Endodermal cell (in vitro differentiated cells): ENCODE measurements at regions not wholly inside any gene's neighbourhood (a gene's known extent, or its start where the extent isn't known, plus 50 kb on each side); places are given as distances from the start of the nearest gene placed in this dataset.

ENCODE experiments used
- DNase-seq: peaks from one replicate; pipeline ENCODE4 v3.0.0-alpha.2; 2017
- H3K27ac ChIP-seq: 2 replicates; pipeline ENCODE4 v1.5.1; 2013; ENCODE audit warnings: mild to moderate bottlenecking, low read depth, low read length, moderate library complexity
- H3K27me3 ChIP-seq: 2 replicates; pipeline ENCODE4 v1.6.1; 2013; ENCODE audit warnings: mild to moderate bottlenecking, low read length, moderate library complexity; ENCODE audit not compliant: insufficient read depth, control insufficient read depth, poor library complexity, severe bottlenecking
- H3K36me3 ChIP-seq: 2 replicates; pipeline ENCODE4 v1.7.0; 2013; ENCODE audit warnings: mild to moderate bottlenecking, low read length, moderate library complexity; ENCODE audit not compliant: control insufficient read depth, insufficient read depth
- H3K4me1 ChIP-seq: one replicate; pipeline ENCODE4 v1.7.0; 2013; ENCODE audit warnings: low read length; ENCODE audit not compliant: control insufficient read depth, insufficient read depth
- H3K4me3 ChIP-seq: 2 replicates; pipeline ENCODE4 v1.5.1; 2013; ENCODE audit warnings: mild to moderate bottlenecking, low read length, moderate library complexity
- H3K9ac ChIP-seq: 2 replicates; pipeline ENCODE4 v1.6.1; 2013; ENCODE audit warnings: mild to moderate bottlenecking, low read length, moderate library complexity; ENCODE audit not compliant: poor library complexity, severe bottlenecking; ENCODE audit errors: extremely low read depth
- H3K9me3 ChIP-seq: 2 replicates; pipeline ENCODE4 v1.6.1; 2013; ENCODE audit warnings: mild to moderate bottlenecking, low read length, moderate library complexity; ENCODE audit not compliant: control insufficient read depth
- H3K27ac Mint-ChIP-seq: 2 replicates; pipeline ENCODE4 v1.8.0; 2020; ENCODE audit warnings: mixed read lengths
- H3K27me3 Mint-ChIP-seq: 2 replicates; pipeline ENCODE4 v1.8.0; 2021; ENCODE audit warnings: mild to moderate bottlenecking, mixed read lengths; ENCODE audit not compliant: insufficient read depth
- H3K36me3 Mint-ChIP-seq: 2 replicates; pipeline ENCODE4 v1.8.0; 2020; ENCODE audit warnings: low read depth, mixed read lengths
- H3K4me1 Mint-ChIP-seq: 2 replicates; pipeline ENCODE4 v1.8.0; 2020; ENCODE audit warnings: mixed read lengths
- H3K4me3 Mint-ChIP-seq: 2 replicates; pipeline ENCODE4 v1.8.0; 2020; ENCODE audit warnings: mild to moderate bottlenecking, moderate library complexity, mixed read lengths
- H3K9me3 Mint-ChIP-seq: 2 replicates; pipeline ENCODE4 v1.8.0; 2020; ENCODE audit warnings: mild to moderate bottlenecking, mixed read lengths
- WGBS, 2 experiments: methylation state at CpG; one replicate each; pipeline versions ENCODE4 v1.1.5 to v1.1.7; 2013; ENCODE audit warnings: missing lambda C conversion rate in 2 of 2, mixed read lengths in 1 of 2; ENCODE audit not compliant: insufficient coverage in 1 of 2, insufficient read length in 1 of 2; 5-methylcytosine and 5-hydroxymethylcytosine counted together
- TF ChIP-seq, protein P1 (sequence below): fragments of 200-600 bp; sonication (generic); conservative IDR thresholded peaks from 2 replicates; pipeline ENCODE4 v1.5.0; 2021; ENCODE audit warnings: antibody characterized with exemption, mild to moderate bottlenecking

DNA sequence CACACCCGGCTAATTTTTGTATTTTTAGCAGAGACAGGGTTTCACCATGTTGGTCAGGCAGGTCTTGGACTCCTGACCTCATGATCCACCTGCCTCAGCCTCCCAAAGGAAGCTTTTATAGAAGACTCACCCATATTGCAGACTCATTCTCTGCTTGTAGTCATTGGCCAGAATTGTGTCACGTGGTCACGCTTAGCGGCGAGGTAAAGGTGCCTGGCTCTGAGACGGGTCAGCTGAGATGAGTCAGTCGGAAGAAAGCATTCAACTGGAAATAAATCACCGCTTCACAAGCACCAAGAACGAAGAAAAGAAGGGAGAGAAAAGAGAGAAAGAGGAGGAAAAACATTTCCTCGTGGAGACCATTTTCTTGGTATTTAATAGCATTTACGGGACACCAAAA, 218.8 kb upstream of the NOCT start:
- H3K27ac Mint-ChIP-seq: no peak overlapping the region

DNA sequence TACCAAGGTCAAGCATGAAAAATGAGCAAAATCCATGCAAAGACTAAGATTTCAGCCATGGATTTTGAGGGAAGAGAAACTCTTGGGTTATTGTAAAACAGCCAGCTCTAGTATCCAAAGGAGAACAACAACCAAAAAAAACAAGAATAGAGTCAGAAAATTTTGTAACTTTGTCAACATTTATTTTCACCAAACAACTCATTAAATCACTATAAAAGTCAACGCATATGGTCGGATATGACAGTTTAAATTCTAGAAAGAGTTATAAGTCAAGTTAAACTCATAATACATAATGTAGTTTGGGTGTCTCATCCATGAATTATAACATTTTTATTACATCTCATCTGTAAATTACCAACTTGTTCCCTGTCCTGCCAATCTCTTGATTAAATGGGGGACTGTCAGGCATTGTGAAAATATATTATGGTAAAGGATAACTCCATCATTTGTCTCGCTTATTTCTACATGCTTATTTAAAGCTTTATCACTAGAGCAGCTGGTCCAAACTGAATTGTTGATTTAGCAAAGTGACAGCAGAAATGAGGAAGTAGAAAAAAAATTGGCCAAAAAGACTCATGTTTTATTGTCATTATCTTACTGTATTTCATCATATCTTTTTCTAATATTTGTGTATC, 224.8 kb upstream of the NOCT start:
- 100% methylated on average over 2 of the region's 3 CpGs; no CpG with 5 or more reads in 1 of the 2 experiments for WGBS, 2 experiments
- H3K4me3 Mint-ChIP-seq: no peak overlapping the region

More for the DNA sequence above, 218.8 kb upstream of the NOCT start:
- Histone ChIP-seq H3K27me3 (no peaks in the 10 kb centered on the region), H3K36me3 (no peaks in the 10 kb centered on the region), H3K27ac (no peak overlapping the region), H3K9ac (no peak overlapping the region), H3K9me3 (no peaks in the 10 kb centered on the region), H3K4me3 (no peak overlapping the region), H3K4me1 (no peaks in the 10 kb centered on the region)
- DNase-seq: no peak
- 95% methylated on average over 11 of the region's 11 CpGs for WGBS, 2 experiments
- Mint-ChIP-seq H3K4me3 (no peak overlapping the region), H3K27me3 (peaks cover 2% of the 10 kb centered on the region), H3K9me3 (no peaks in the 10 kb centered on the region), H3K36me3 (no peaks in the 10 kb centered on the region), H3K4me1 (no peaks in the 10 kb centered on the region)
- TF ChIP-seq, protein P1, sequence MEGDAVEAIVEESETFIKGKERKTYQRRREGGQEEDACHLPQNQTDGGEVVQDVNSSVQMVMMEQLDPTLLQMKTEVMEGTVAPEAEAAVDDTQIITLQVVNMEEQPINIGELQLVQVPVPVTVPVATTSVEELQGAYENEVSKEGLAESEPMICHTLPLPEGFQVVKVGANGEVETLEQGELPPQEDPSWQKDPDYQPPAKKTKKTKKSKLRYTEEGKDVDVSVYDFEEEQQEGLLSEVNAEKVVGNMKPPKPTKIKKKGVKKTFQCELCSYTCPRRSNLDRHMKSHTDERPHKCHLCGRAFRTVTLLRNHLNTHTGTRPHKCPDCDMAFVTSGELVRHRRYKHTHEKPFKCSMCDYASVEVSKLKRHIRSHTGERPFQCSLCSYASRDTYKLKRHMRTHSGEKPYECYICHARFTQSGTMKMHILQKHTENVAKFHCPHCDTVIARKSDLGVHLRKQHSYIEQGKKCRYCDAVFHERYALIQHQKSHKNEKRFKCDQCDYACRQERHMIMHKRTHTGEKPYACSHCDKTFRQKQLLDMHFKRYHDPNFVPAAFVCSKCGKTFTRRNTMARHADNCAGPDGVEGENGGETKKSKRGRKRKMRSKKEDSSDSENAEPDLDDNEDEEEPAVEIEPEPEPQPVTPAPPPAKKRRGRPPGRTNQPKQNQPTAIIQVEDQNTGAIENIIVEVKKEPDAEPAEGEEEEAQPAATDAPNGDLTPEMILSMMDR: no peak

DNA sequence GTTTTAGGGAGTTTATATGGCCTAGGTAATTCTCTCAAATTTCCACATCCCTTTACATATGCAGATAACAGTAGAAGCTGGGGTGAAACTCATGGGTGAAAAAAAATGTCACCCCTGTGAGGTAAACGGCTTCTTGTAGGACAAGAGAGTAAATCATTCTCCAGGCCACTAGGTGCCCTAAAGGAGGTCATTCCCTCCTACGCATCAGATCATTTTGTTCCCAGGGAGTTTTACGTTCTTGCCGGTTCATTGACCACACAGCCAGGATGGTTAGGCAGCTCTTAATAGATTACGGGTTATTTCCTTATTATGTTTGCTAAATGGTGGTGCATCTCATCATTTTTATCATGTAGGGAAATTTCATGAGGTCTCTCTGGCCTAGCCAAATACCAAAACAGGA, 225.8 kb upstream of the NOCT start:
- TF ChIP-seq, protein P1: peak; percentile 26

More for the DNA sequence above, 224.8 kb upstream of the NOCT start:
- Mint-ChIP-seq H3K27ac (no peak overlapping the region), H3K36me3 (no peaks in the 10 kb centered on the region), H3K4me1 (peaks cover 3% of the 10 kb centered on the region), H3K27me3 (peaks cover 2% of the 10 kb centered on the region), H3K9me3 (no peaks in the 10 kb centered on the region)
- DNase-seq: no peak
- Histone ChIP-seq H3K4me1 (no peaks in the 10 kb centered on the region), H3K9me3 (no peaks in the 10 kb centered on the region), H3K4me3 (no peak overlapping the region), H3K27ac (no peak overlapping the region), H3K36me3 (no peaks in the 10 kb centered on the region), H3K27me3 (no peaks in the 10 kb centered on the region), H3K9ac (no peak overlapping the region)
- TF ChIP-seq, protein P1: no peak

More for the DNA sequence above, 225.8 kb upstream of the NOCT start:
- 75 to 94% methylated on average over 4 to 5 of the region's 5 CpGs for WGBS, 2 experiments
- Mint-ChIP-seq H3K36me3 (no peaks in the 10 kb centered on the region), H3K4me3 (no peak overlapping the region), H3K27me3 (peaks cover 2% of the 10 kb centered on the region), H3K27ac (no peak overlapping the region), H3K4me1 (peaks cover 3% of the 10 kb centered on the region), H3K9me3 (no peaks in the 10 kb centered on the region)
- Histone ChIP-seq H3K4me1 (no peaks in the 10 kb centered on the region), H3K27ac (no peak overlapping the region), H3K9ac (no peak overlapping the region), H3K36me3 (no peaks in the 10 kb centered on the region), H3K27me3 (no peaks in the 10 kb centered on the region), H3K4me3 (no peak overlapping the region), H3K9me3 (no peaks in the 10 kb centered on the region)
- no peak for DNase-seq
